ENCODE measurements at regions not wholly inside any gene's neighbourhood (a gene's known extent, or its start where the extent isn't known, plus 50 kb on each side); places are given as distances from the start of the nearest gene placed in this dataset.

DNA sequence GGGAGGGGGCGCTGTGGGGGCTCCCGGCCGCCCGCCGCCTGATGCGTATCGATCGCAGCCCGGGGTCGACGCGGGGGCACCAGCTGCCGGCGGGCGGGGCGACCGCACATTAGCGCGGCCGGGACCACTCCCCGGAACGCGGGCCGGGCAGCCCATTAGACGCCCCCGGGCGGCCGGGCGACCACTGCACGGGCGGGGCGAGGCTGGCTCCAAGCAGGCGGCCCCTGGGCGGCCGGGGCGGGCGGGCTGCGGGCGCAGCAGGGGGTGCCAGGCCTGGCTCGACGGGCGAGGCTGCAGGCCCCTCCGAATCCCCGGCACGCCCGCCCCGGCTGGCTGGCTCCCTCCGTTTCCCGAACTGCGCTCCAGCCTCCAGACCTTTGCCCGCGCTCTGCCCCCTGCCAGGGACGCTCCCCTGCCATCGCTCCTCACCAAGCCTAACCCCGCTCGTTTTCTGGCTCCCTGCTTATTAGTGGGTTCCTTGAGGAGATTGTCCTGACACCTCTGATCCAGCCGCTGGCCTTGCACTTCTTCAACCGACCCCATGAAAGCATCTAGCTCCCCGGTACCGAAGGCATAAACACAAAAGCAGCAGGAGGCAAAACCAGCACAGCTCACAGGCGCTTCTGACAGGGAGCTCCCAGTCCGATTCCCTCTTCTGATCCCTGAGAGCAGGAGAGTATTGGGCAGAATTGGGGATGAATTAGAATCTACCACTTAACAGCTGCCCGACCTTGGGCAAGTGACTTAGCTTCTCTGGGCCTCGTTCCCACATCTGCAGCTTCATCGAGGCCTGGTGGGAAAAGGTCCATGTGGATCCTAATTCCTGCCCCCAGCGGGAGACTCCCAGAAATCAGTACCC is 92.6 kb upstream of the CASZ1 start:
- Histone ChIP-seq H3K27ac (ENCODE audit: low read depth, low read length) (no peak overlapping the region), H3K4me2 (ENCODE audit: insufficient read depth in 1 of 2, low read depth in 2 of 2, low read length in 2 of 2) (peak overlapping the region; percentile 58 to 93), H3K79me1 (ENCODE audit: low read depth, low read length) (no peaks in the 10 kb centered on the region), H3K4ac (replicated peaks; ENCODE audit: insufficient read length, low read depth, low read length) (no peak overlapping the region), H4K5ac (ENCODE audit: insufficient read length, low read depth, low read length) (no peak overlapping the region), H4K91ac (replicated peaks; ENCODE audit: insufficient read length, low read length) (no peak overlapping the region), H3K36me3 (ENCODE audit: control insufficient read depth in 2 of 4, insufficient read depth in 4 of 4, low read length in 3 of 4) (no peaks in the 10 kb centered on the region), H3K23ac (ENCODE audit: insufficient read length) (no peak overlapping the region), H3K14ac (ENCODE audit: insufficient read length) (no peak overlapping the region), H3K4me3 (ENCODE audit: extremely low read depth in 1 of 4, insufficient read depth in 2 of 4, low read depth in 3 of 4, low read length in 4 of 4) (peak overlapping the region; percentile 9 to 71 (median 24); a peak in 6 of 8 replicates), H2BK20ac (ENCODE audit: low read length) (no peak overlapping the region), H3K23me2 (ENCODE audit: low read depth, low read length) (peaks cover 1% of the 10 kb centered on the region; the same call in 1 of the 2 replicates), H2AK5ac (ENCODE audit: low read depth, low read length) (no peak overlapping the region), H3K18ac (ENCODE audit: extremely low read depth, low read length) (peak overlapping the region; percentile 2; the same call in 1 of the 2 replicates), H3K4me1 (replicated peaks in 1 of 4; ENCODE audit: control insufficient read depth in 3 of 4, insufficient read depth in 4 of 4, low read length in 3 of 4) (peaks cover 2 to 16% (median 8%) of the 10 kb centered on the region in 4 experiments; a peak in 6 of 7 replicates), H2BK15ac (ENCODE audit: low read length) (no peak overlapping the region), H2AFZ (ENCODE audit: low read length) (0 out of 2 replicates have a peak overlapping the region, but pooled peaks have one; percentile 6), H3K79me2 (ENCODE audit: control insufficient read depth in 1 of 2, insufficient read depth in 2 of 2, low read length in 2 of 2) (no peaks in the 10 kb centered on the region), H3K9me3 (ENCODE audit: insufficient read depth in 2 of 2, low read depth in 1 of 2, low read length in 1 of 2) (no peaks in the 10 kb centered on the region), H3K56ac (replicated peaks; ENCODE audit: insufficient read length, low read depth, low read length) (no peak overlapping the region), H3K9ac (replicated peaks in 1 of 4; ENCODE audit: extremely low read depth in 1 of 4, low read depth in 3 of 4, low read length in 3 of 4) (no peak overlapping the region), H4K8ac (ENCODE audit: extremely low read depth, insufficient read depth, low read length) (peak overlapping the region; percentile 76; the same call in 1 of the 2 replicates), H2BK5ac (ENCODE audit: low read depth, low read length) (no peak overlapping the region), H2BK12ac (ENCODE audit: low read depth, low read length) (no peak overlapping the region; the same call in 1 of the 2 replicates), H2BK120ac (replicated peaks; ENCODE audit: low read depth, low read length) (no peak overlapping the region), H4K20me1 (replicated peaks in 1 of 2; ENCODE audit: control insufficient read depth in 1 of 2, insufficient read depth in 2 of 2, low read length in 2 of 2) (no peaks in the 10 kb centered on the region), H3K27me3 (replicated peaks in 1 of 4; ENCODE audit: control insufficient read depth in 3 of 4, extremely low read depth in 1 of 4, insufficient read depth in 3 of 4, low read length in 3 of 4) (peaks cover 0 to 19% (median 14%) of the 10 kb centered on the region in 4 experiments; a peak in 6 of 7 replicates)
- ChIA-PET POLR2A (ENCODE audit: partially characterized antibody) (interaction anchor here (0.7 to 1.7 kb wide), 4 partner anchors 9 to 17 kb away, joined by 3 to 4 read pairs (median 3); no protein-coding TSS in a partner anchor), CTCF (ENCODE audit: partially characterized antibody) (interaction anchor here (0.7 to 4.6 kb wide), 17 partner anchors 9 to 428 kb away, joined by 3 to 17 read pairs (median 3); partner anchors contain the start of gene CASZ1)
- 12% methylated on average over 33 of the region's 66 CpGs; no CpG with 5 or more reads in 1 of the 2 experiments for WGBS, 2 experiments (ENCODE audit: extremely low coverage in 1 of 2, insufficient coverage in 1 of 2, insufficient read length in 1 of 2, insufficient replicate concordance in 2 of 2, low coverage in 1 of 2, low lambda C conversion rate in 2 of 2, missing lambda C conversion rate in 1 of 2)
- FAIRE-seq (no peak), DNase-seq (ENCODE audit: low read depth in 1 of 2, low spot score in 2 of 2) (peak in 1 of 2 experiments; percentile 62)
- TF ChIP-seq TAF7 (optimal IDR thresholded peaks at IDR 0.05; ENCODE audit: borderline replicate concordance, low read depth, low read length) (no peak), SP1 (IDR thresholded peaks at IDR 0.05; ENCODE audit: low read depth, low read length) (0 out of 2 replicates have a peak, but pooled peaks have one; percentile 10), POLR2A (IDR thresholded peaks at IDR 0.05; ENCODE audit: control extremely low read depth in 1 of 2, low read depth in 2 of 2, low read length in 2 of 2) (no peak), EZH2 (IDR thresholded peaks at IDR 0.05; ENCODE audit: low read depth, low read length, severe bottlenecking) (no peak), MAFK (IDR thresholded peaks at IDR 0.05; ENCODE audit: low read depth, low read length) (no peak)
- TF ChIP-seq, protein P1, sequence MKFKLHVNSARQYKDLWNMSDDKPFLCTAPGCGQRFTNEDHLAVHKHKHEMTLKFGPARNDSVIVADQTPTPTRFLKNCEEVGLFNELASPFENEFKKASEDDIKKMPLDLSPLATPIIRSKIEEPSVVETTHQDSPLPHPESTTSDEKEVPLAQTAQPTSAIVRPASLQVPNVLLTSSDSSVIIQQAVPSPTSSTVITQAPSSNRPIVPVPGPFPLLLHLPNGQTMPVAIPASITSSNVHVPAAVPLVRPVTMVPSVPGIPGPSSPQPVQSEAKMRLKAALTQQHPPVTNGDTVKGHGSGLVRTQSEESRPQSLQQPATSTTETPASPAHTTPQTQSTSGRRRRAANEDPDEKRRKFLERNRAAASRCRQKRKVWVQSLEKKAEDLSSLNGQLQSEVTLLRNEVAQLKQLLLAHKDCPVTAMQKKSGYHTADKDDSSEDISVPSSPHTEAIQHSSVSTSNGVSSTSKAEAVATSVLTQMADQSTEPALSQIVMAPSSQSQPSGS (IDR thresholded peaks at IDR 0.05; ENCODE audit: low read length) = no peak
- TF ChIP-seq, protein P2, sequence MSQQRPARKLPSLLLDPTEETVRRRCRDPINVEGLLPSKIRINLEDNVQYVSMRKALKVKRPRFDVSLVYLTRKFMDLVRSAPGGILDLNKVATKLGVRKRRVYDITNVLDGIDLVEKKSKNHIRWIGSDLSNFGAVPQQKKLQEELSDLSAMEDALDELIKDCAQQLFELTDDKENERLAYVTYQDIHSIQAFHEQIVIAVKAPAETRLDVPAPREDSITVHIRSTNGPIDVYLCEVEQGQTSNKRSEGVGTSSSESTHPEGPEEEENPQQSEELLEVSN (IDR thresholded peaks at IDR 0.05) = 0 out of 2 replicates have a peak, but pooled peaks have one; percentile 13

All from H1 (cell line).